ENCODE measurements at regions not wholly inside any gene's neighbourhood (a gene's known extent, or its start where the extent isn't known, plus 50 kb on each side); places are given as distances from the start of the nearest gene placed in this dataset.

- Histone ChIP-seq H3K27ac (no peak overlapping the region), H3K4me3 (no peak overlapping the region)
- no peak for DNase-seq (ENCODE audit: low spot score)
- TF ChIP-seq CTCF (IDR thresholded peaks at IDR 0.05): no peak
Observed at GRCh38 chrX:125694171-125694570, 374.5 kb downstream of the TEX13C start.

GRCh38 chrX:125709074-125709473 is 389.4 kb downstream of the TEX13C start:
- TF ChIP-seq CTCF (IDR thresholded peaks at IDR 0.05): no peak
- no peak for DNase-seq (ENCODE audit: low spot score)
- no peak overlapping the region for H3K4me3 ChIP-seq
- H3K27ac ChIP-seq: no peak overlapping the region

- DNase-seq (ENCODE audit: low spot score): no peak
- no peak overlapping the region for H3K4me3 ChIP-seq
- H3K27ac ChIP-seq: no peak overlapping the region
- no peak for TF ChIP-seq CTCF (IDR thresholded peaks at IDR 0.05)
Observed at GRCh38 chrX:125709532-125709931, 389.9 kb downstream of the TEX13C start.

- no peak for DNase-seq (ENCODE audit: low spot score)
- no peak overlapping the region for H3K27ac ChIP-seq
- TF ChIP-seq CTCF (IDR thresholded peaks at IDR 0.05): no peak
- no peak overlapping the region for H3K4me3 ChIP-seq
Observed at GRCh38 chrX:125710403-125711062, 390.9 kb downstream of the TEX13C start.

GRCh38 chrX:125711103-125711502 is 391.4 kb downstream of the TEX13C start:
- DNase-seq (ENCODE audit: low spot score): no peak
- TF ChIP-seq CTCF (IDR thresholded peaks at IDR 0.05): no peak
- Histone ChIP-seq H3K4me3 (no peak overlapping the region), H3K27ac (no peak overlapping the region)

GRCh38 chrX:125713633-125714032 is 394.0 kb downstream of the TEX13C start:
- Histone ChIP-seq H3K4me3 (no peak overlapping the region), H3K27ac (no peak overlapping the region)
- TF ChIP-seq CTCF (IDR thresholded peaks at IDR 0.05): no peak
- DNase-seq (ENCODE audit: low spot score): no peak

GRCh38 chrX:125727117-125727516 is 407.4 kb downstream of the TEX13C start:
- Histone ChIP-seq H3K27ac (no peak overlapping the region), H3K4me3 (no peak overlapping the region)
- no peak for DNase-seq (ENCODE audit: low spot score)
- TF ChIP-seq CTCF (IDR thresholded peaks at IDR 0.05): no peak

All from coronary artery (tissue), 2 donors.